TTC549 (cell line): ENCODE measurements at regions not wholly inside any gene's neighbourhood (a gene's known extent, or its start where the extent isn't known, plus 50 kb on each side); places are given as distances from the start of the nearest gene placed in this dataset.
"Not testable (repeated sequence)": the region's sequence is repeated elsewhere in the genome, so short reads cannot be mapped to it uniquely, and the experiment has no call there.

Experiments used
- FAIRE-seq: peaks from 2 replicates; lab custom pipeline; 2012; peaks lifted over from hg19 to GRCh38; lab: Jason Lieb, UNC

- FAIRE-seq: no peak
Measured at GRCh38 chr12:105588106-105588505, 257.6 kb downstream of the C12orf75 start.

GRCh38 chr12:105590571-105590970 is 260.1 kb downstream of the C12orf75 start:
- FAIRE-seq: no peak

GRCh38 chr12:105595440-105595839 is 264.9 kb downstream of the C12orf75 start:
- FAIRE-seq: no peak

GRCh38 chr12:105596731-105597130 is 266.2 kb downstream of the C12orf75 start:
- no peak for FAIRE-seq

GRCh38 chr12:105598031-105598430 is 267.5 kb downstream of the C12orf75 start:
- no peak for FAIRE-seq

GRCh38 chr12:105600911-105601545 is 270.5 kb downstream of the C12orf75 start:
- FAIRE-seq: no peak

- FAIRE-seq: not testable (repeated sequence)
Measured at GRCh38 chr12:105602312-105602711, 271.8 kb downstream of the C12orf75 start.

- not testable (repeated sequence) for FAIRE-seq
Measured at GRCh38 chr12:105604281-105604680, 273.8 kb downstream of the C12orf75 start.

- FAIRE-seq: not testable (repeated sequence)
Measured at GRCh38 chr12:105606613-105607012, 276.1 kb downstream of the C12orf75 start.

GRCh38 chr12:105609001-105609400 is 278.5 kb downstream of the C12orf75 start:
- not testable (repeated sequence) for FAIRE-seq

GRCh38 chr12:105610459-105610858 is 280.0 kb downstream of the C12orf75 start:
- FAIRE-seq: no peak

- FAIRE-seq: no peak
Measured at GRCh38 chr12:105611340-105611739, 280.8 kb downstream of the C12orf75 start.

GRCh38 chr12:105613269-105613668 is 282.8 kb downstream of the C12orf75 start:
- no peak for FAIRE-seq

- no peak for FAIRE-seq
Measured at GRCh38 chr12:105613887-105614286, 283.4 kb downstream of the C12orf75 start.

GRCh38 chr12:105616971-105617540 is 286.6 kb downstream of the C12orf75 start:
- FAIRE-seq: no peak

- no peak for FAIRE-seq
Measured at GRCh38 chr12:105622220-105622619, 291.7 kb downstream of the C12orf75 start.

- no peak for FAIRE-seq
Measured at GRCh38 chr12:105622846-105623736, 292.6 kb downstream of the C12orf75 start.

GRCh38 chr12:105626653-105627052 is 296.2 kb downstream of the C12orf75 start:
- no peak for FAIRE-seq

GRCh38 chr12:105637470-105637869 is 307.0 kb downstream of the C12orf75 start:
- no peak for FAIRE-seq

- no peak for FAIRE-seq
Measured at GRCh38 chr12:105640761-105641160, 310.3 kb downstream of the C12orf75 start.

GRCh38 chr12:105641749-105642148 is 311.3 kb downstream of the C12orf75 start:
- no peak for FAIRE-seq

- FAIRE-seq: no peak
Measured at GRCh38 chr12:105644770-105645169, 314.3 kb downstream of the C12orf75 start.

- no peak for FAIRE-seq
Measured at GRCh38 chr12:105654606-105655005, 324.1 kb downstream of the C12orf75 start.
